HG03520 (cell line): ENCODE measurements at regions not wholly inside any gene's neighbourhood (a gene's known extent, or its start where the extent isn't known, plus 50 kb on each side); places are given as distances from the start of the nearest gene placed in this dataset.
"Not testable (repeated sequence)": the region's sequence is repeated elsewhere in the genome, so short reads cannot be mapped to it uniquely, and the experiment has no call there.

Experiments
- ATAC-seq: cut with Tn5 transposase; IDR thresholded peaks from one replicate; pipeline ENCODE4 v1.9.1; 2021; ENCODE audit warnings: mild to moderate bottlenecking, moderate library complexity; ENCODE audit not compliant: unreplicated experiment

DNA sequence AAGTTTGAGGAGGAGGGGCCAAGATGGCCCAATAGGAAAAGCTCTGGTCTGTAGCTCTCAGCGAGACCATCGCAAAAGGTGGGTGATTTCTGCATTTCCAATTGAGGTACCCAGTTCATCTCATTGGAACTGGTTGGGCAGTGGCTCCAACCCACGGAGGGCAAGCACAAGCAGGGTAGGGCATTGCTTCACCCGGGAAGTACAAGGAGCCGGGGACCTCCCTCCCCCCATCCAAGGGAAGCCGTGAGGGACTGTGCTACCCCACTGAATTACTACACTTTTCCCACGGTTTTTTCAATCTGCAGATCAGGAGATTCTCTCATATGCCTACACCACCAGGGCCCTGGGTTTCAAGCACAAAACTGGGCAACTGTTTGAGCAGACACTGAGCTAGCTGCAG, 58.0 kb upstream of the EFCAB3 start:
- no peak for ATAC-seq

DNA sequence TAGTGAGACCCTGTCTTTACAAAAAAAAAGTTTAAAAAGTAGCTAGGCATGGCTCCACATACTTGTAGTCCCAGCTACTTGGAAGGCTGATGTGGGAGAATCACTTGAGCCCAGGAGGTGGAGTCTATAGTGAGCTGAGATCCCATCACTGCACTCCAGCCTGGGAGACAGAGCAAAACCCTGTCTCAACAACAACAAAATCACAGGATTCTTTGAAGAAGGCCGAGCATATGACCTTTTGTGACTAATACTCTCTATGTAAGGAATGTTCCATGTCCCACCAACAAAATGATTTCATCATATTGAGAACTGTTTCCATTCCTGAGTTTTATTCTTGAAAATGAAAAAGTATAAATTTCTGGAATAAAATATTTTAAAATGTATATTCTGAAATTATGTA, 58.9 kb upstream of the EFCAB3 start:
- ATAC-seq: no peak

- no peak for ATAC-seq
Observed at GRCh38 chr17:62319846-62320245, 60.5 kb upstream of the EFCAB3 start.

DNA sequence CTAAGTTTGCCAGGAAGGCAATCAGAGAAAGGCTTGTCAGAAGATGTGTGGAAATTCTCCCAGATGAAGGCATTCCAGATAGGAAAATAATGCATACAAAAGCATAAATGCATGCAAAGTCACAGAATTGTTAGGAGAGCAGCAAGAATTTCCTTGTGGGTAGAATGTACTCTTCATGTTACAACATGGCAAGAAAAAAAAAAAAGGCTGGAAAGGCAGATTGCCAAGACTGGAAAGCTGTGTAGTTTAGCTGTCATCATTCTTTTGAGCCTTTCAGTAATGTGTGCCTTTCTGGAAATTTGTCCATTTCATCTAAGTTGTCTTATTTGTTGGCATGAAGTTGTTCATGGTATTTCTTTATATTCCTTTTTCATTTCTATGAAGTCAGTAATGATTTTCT, 71.0 kb upstream of the EFCAB3 start:
- no peak for ATAC-seq

DNA sequence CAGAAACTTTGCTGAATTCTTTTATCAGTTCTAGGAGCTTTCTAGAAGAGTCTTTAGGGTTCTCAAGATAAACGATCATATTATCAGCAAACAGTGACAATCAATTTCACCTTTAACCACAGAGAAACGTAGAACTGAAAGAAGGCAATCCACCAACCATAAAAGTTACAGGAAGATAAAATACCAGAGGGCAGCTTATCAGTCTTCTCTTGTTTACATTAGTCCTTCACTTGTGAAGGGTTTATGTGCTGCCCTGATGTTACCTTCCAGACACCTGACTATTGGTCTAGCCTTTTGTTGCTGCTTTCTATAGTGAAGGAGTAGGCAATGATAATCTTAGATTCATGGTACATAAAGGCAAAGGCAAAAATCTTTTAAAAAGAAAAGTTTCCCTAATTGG, 73.2 kb upstream of the EFCAB3 start:
- no peak for ATAC-seq

DNA sequence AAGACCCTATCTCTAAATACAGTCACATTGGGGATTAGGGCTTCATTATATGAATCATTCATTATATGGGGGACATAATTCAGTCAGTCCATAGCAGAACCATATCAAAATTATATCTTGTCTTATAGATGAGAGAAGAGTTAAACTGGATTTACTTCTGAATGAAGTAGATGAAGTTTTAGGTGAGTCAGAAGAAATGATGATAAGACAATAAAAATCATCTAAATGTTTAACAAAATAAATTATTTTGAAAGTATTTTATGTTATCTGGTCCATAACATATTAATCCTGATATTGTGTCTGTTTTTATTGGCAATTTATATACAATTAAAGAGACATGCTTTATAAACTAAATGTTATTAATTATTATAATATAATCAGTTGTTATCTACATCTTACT, 76.9 kb upstream of the EFCAB3 start:
- ATAC-seq: no peak

GRCh38 chr17:62300697-62301096, 79.7 kb upstream of the EFCAB3 start:
- no peak for ATAC-seq

GRCh38 chr17:62275290-62275689, 105.1 kb upstream of the EFCAB3 start:
- not testable (repeated sequence) for ATAC-seq

- ATAC-seq: not testable (repeated sequence)
Observed at GRCh38 chr17:62268361-62268760, 112.0 kb upstream of the EFCAB3 start.

DNA sequence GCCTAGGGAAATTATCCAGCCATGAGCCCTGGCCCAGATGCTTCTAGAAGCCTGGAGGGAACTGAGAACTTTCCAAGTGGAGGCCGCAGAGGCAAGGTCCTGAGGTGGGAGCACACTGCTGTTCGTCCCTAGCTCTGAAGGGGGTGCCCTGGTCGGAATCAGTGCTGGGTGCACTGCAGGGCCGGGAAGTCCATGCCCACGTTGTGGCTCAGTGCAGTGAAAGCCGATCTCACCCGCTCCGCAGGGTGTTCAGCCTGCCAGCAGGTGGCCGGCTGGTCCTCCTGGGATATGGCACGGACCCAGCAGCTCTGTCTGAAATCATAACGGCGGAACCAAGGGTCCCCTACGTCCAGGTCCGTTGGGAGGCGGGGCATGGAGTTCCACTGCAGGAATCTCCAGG, 115.4 kb upstream of the EFCAB3 start:
- not testable (repeated sequence) for ATAC-seq

DNA sequence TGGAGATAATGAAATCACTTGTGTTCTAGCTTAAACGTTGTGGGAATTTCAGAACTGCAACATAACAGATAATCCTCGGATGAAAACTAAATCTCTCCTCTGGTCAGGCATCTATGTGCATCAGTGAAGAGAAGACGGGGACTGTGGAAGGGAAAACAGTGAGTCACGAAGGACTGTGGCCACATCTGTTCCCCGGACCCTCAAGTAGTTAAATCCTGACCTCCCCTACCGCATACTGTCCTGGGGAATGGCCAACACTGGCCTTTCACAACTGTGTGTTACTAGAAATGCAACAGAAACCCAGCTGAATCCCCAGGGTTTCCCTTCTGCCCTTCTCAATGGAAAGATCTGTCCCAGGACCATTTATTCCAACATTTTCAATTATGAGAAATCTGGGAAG, 124.6 kb upstream of the EFCAB3 start:
- ATAC-seq: not testable (repeated sequence)

GRCh38 chr17:62242076-62242475, 138.3 kb upstream of the EFCAB3 start:
- not testable (repeated sequence) for ATAC-seq

GRCh38 chr17:62239569-62239968, 140.8 kb upstream of the EFCAB3 start:
- ATAC-seq: not testable (repeated sequence)

GRCh38 chr17:62238551-62239338, 141.6 kb upstream of the EFCAB3 start:
- ATAC-seq: not testable (repeated sequence)

- not testable (repeated sequence) for ATAC-seq
Observed at GRCh38 chr17:62233822-62234481, 146.4 kb upstream of the EFCAB3 start.

DNA sequence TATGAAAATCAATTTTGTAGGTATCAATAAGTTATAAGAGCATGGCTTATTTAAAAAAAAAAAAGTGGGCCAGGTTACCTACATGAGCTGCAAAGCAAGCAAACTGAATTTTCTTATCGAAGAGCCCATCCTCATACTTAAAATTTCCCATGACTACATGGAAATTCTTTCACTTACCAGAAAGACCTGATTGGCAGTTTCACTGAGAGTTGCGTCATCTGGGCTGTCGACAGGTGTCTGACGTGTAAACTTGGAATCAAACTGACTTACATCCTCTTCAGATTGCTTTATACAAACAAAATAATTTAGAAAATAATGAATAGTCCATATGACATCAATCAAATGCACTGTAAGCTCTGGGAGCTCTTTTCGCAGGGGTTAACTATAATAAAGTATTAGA, 149.1 kb upstream of the EFCAB3 start:
- not testable (repeated sequence) for ATAC-seq

DNA sequence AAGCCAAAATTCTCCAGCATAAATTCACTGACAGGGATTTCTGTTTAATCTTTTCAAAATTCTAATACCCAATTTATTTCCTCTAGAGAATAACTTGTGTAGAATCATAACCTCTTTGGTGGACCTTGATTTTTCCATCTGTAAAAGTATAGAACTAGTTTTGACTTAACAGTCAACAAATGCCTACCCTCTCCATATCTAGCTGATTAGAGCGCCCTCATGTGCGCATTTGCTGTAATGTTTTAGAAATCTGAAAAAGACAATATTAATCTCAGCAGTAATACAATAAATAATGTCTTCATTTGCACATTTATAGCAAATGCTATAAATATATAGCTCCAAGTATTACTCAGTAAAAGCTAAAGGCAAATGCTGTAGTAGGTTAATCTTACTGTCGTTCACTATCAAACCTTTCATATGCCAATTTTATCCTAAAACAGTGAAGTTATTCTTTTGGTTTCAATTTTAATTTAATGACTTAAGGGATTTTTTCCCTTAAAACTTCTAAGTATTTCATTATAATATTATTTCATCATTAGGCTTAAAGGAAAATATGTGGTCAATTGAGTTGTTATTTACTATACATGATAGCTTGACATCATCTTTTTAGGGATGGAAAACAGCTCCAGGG, 153.6 kb upstream of the EFCAB3 start:
- not testable (repeated sequence) for ATAC-seq

- ATAC-seq: not testable (repeated sequence)
Observed at GRCh38 chr17:62223585-62223984, 156.8 kb upstream of the EFCAB3 start.

DNA sequence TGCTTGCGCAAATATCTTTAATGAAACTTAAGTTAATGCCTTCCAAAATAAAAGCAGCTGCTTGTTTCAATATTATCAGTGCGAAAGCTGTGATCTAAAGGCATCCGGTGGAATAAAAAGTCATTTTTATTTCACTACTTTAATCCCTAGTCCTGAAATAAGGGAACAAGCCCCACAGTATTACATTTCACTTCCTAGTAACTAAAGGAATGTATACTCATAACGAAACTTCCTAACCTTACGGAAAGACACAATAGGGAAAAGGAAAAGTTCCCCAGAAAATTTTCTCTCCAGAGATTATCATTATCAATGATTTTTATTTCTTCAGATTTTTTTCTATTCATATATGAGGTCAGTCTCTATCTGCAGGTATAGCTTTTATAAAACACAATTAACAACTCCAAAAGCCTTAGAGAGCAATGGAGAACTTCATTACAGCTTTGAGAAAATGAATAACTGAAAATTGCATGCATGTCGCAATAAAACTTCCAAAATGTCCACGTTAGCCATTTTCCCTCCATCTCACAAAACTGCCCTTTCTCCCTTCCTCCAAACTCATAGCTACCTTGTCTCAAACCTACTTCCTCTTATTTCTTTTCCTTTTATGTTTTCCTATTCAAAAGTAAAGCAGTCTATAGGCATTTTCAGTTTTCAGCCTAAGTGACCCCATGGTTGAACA, 154.3 kb upstream of the MED13 start:
- ATAC-seq: no peak

GRCh38 chr17:62216847-62217246, 151.8 kb upstream of the MED13 start:
- no peak for ATAC-seq

GRCh38 chr17:62215891-62216290, 150.8 kb upstream of the MED13 start:
- ATAC-seq: not testable (repeated sequence)
